C4-2B (cell line): ENCODE measurements at regions not wholly inside any gene's neighbourhood (a gene's known extent, or its start where the extent isn't known, plus 50 kb on each side); places are given as distances from the start of the nearest gene placed in this dataset.

Experiments used
- H3K27ac ChIP-seq: fragments of 450-650 bp; 2 replicates; pipeline ENCODE4 v1.5.1; 2017
- CTCF ChIP-seq: fragments of 450-650 bp; conservative IDR thresholded peaks from 2 replicates; pipeline ENCODE4 v1.5.1; 2017; ENCODE audit warnings: mild to moderate bottlenecking
- ZFX ChIP-seq: fragments of 450-650 bp; IDR thresholded peaks from 2 replicates; pipeline ENCODE4 v1.6.1; 2017

- H3K27ac ChIP-seq = no peak overlapping the region
- TF ChIP-seq CTCF (no peak), ZFX (no peak)
Observed at GRCh38 chr15:91555312-91555711, 298.2 kb upstream of the SLCO3A1 start.

- TF ChIP-seq ZFX = no peak
- TF ChIP-seq CTCF = no peak
- no peak overlapping the region for H3K27ac ChIP-seq
Observed at GRCh38 chr15:91556926-91557325, 296.6 kb upstream of the SLCO3A1 start.

- no peak overlapping the region for H3K27ac ChIP-seq
- no peak for TF ChIP-seq ZFX
- TF ChIP-seq CTCF = no peak
Observed at GRCh38 chr15:91559066-91559465, 294.4 kb upstream of the SLCO3A1 start.

GRCh38 chr15:91561371-91562100 lies 292.0 kb upstream of the SLCO3A1 start:
- no peak overlapping the region for H3K27ac ChIP-seq
- TF ChIP-seq ZFX (no peak), CTCF (no peak)

- TF ChIP-seq CTCF (no peak), ZFX (no peak)
- no peak overlapping the region for H3K27ac ChIP-seq
Observed at GRCh38 chr15:91562698-91563097, 290.8 kb upstream of the SLCO3A1 start.

GRCh38 chr15:91564631-91565030 lies 288.9 kb upstream of the SLCO3A1 start:
- TF ChIP-seq CTCF = no peak
- no peak for TF ChIP-seq ZFX
- H3K27ac ChIP-seq = no peak overlapping the region

- no peak overlapping the region for H3K27ac ChIP-seq
- TF ChIP-seq ZFX = no peak
- TF ChIP-seq CTCF = no peak
Observed at GRCh38 chr15:91566141-91566540, 287.4 kb upstream of the SLCO3A1 start.
